ENCODE measurements at regions not wholly inside any gene's neighbourhood (a gene's known extent, or its start where the extent isn't known, plus 50 kb on each side); places are given as distances from the start of the nearest gene placed in this dataset.

DNA sequence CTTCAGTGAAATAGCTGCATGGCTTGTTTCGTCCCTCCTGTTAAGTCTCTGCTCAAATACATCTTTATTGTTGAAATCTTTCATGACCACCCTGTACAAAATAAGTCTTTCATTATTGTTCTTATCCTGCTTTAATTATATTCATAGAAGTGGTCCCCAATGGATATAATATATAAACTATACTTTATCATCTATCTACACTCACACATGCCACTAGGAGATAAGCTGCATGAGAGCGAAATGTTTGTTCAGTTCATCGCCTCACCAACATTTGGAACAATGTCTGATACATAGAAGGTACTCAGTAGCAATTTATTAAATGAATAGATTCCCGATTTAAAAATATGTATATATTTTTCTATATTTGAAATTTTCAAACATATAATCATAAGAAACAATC is 254.0 kb upstream of the ATXN7L3B start:
- H3K4me3 ChIP-seq (ENCODE audit: low read depth, low read length), result no peak overlapping the region
- in situ Hi-C loops (cut with HindIII; ENCODE audit: low sequenced_read_pairs), result no loop called here
- TF ChIP-seq, protein P1, sequence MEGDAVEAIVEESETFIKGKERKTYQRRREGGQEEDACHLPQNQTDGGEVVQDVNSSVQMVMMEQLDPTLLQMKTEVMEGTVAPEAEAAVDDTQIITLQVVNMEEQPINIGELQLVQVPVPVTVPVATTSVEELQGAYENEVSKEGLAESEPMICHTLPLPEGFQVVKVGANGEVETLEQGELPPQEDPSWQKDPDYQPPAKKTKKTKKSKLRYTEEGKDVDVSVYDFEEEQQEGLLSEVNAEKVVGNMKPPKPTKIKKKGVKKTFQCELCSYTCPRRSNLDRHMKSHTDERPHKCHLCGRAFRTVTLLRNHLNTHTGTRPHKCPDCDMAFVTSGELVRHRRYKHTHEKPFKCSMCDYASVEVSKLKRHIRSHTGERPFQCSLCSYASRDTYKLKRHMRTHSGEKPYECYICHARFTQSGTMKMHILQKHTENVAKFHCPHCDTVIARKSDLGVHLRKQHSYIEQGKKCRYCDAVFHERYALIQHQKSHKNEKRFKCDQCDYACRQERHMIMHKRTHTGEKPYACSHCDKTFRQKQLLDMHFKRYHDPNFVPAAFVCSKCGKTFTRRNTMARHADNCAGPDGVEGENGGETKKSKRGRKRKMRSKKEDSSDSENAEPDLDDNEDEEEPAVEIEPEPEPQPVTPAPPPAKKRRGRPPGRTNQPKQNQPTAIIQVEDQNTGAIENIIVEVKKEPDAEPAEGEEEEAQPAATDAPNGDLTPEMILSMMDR (IDR thresholded peaks at IDR 0.05; ENCODE audit: low read depth, low read length, missing control alignments), result no peak
- no peak for DNase-seq (ENCODE audit: low read depth)

DNA sequence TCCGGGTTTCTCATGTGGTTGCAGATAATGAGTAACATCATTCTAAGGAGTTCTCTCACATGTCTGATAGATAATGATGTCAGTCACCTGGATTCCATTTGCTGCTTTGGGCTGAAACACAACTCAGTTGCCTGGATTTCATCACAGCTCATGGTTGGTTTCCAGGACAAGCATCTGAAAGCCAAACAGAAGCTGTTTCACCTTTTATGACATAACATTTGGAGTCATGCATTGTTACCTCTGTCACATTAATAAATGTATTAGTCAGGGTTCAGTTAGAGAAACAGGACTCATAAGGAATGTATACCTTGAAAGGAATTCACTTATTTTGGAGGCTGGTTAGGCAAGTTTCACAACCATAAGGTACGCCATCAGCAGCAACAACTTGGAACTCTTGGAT is 251.9 kb upstream of the ATXN7L3B start:
- in situ Hi-C loops (cut with HindIII; ENCODE audit: low sequenced_read_pairs), result no loop called here
- H3K4me3 ChIP-seq (ENCODE audit: low read depth, low read length), result no peak overlapping the region
- no peak for DNase-seq (ENCODE audit: low read depth)
- TF ChIP-seq, protein P1 (IDR thresholded peaks at IDR 0.05; ENCODE audit: low read depth, low read length, missing control alignments), result no peak

DNA sequence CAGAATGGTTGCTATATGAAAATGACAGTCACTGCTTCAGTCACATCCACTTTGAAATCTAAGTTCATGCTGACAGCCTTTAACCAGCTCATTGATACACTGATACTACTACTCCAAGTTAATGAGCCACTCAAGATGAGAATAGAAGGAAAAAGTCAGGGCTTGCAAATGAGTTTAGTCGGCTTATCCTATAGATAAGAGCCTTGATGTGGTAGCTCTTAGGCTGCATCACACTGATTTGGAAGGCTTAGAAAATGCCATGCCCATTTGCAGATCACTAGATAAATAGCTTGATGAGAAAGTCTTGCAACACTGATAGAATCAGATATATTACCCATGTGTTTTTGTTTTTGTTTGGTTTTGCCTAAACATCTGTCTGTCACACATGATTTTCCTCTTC is 251.4 kb upstream of the ATXN7L3B start:
- H3K4me3 ChIP-seq (ENCODE audit: low read depth, low read length), result no peak overlapping the region
- TF ChIP-seq, protein P1 (IDR thresholded peaks at IDR 0.05; ENCODE audit: low read depth, low read length, missing control alignments), result no peak
- in situ Hi-C loops (cut with HindIII; ENCODE audit: low sequenced_read_pairs), result no loop called here

DNA sequence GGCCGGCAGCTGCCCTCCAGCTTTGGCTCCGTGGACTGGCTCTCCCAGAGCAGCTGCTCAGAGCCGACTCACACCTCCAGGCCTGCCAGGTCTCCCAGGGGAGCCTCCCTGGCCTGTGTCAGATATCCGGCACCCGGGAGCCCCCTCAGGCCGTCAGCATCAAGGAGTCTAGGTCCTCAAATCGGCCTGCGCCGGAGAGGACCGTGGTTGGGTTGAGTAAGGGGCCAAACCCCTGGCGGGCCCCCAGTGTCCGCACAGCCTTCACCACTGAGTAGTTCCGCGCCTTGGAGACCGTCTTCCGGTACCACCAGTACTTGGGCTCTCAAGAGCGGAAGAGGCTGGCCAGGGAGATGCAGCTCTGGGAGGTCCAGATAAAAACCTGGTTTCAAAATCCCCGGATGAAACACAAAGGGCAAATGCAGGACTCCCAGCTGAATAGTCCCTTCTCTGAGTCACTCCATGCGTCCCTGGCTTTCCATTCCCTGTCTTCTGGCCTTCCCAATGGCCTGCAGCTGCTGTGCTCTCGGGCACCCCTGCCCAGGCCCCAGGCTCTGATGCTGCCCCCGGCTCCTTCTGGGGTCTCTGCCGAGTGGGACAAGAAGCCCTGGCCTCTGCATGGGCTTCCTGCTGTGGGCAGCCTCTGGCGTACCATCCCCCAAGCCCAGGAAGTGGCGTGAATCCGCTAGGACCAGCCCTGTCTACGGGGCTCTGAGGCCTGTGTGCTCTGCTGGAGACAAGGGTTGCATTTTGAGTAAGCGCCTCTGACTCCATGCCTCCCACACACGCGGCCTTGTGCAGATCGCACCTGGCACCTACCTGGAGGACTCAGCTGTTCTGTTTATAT is 245.1 kb upstream of the ATXN7L3B start:
- no peak overlapping the region for H3K4me3 ChIP-seq (ENCODE audit: low read depth, low read length)
- in situ Hi-C loops (cut with HindIII; ENCODE audit: low sequenced_read_pairs), result no loop called here
- TF ChIP-seq, protein P1 (IDR thresholded peaks at IDR 0.05; ENCODE audit: low read depth, low read length, missing control alignments), result no peak
- DNase-seq (ENCODE audit: low read depth), result no peak

More for the DNA sequence above, 251.4 kb upstream of the ATXN7L3B start:
- DNase-seq (ENCODE audit: low read depth), result no peak

DNA sequence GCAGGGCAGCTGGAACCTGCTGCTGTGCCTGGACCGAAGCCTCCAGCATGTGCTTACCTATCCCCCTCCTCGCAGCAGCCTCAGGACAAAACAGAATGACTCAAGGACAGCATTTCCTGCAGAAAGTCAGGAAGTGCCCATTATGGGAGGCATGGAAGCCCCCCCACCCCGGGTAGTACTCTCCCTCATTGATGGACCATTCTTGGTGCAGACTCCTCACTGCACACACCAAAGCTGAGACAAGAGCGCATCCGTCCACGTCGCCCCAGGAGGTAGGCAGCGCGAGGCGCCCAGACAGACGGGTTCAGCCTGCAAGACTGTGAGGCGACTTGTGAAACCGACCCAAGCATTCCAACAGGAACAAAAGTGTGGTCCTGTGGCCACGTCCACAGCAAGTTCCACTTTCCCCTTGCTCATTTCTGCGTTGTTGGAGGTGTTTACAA is 243.9 kb upstream of the ATXN7L3B start:
- in situ Hi-C loops (cut with HindIII; ENCODE audit: low sequenced_read_pairs), result no loop called here
- TF ChIP-seq, protein P1 (IDR thresholded peaks at IDR 0.05; ENCODE audit: low read depth, low read length, missing control alignments), result no peak
- no peak overlapping the region for H3K4me3 ChIP-seq (ENCODE audit: low read depth, low read length)
- DNase-seq (ENCODE audit: low read depth), result no peak

DNA sequence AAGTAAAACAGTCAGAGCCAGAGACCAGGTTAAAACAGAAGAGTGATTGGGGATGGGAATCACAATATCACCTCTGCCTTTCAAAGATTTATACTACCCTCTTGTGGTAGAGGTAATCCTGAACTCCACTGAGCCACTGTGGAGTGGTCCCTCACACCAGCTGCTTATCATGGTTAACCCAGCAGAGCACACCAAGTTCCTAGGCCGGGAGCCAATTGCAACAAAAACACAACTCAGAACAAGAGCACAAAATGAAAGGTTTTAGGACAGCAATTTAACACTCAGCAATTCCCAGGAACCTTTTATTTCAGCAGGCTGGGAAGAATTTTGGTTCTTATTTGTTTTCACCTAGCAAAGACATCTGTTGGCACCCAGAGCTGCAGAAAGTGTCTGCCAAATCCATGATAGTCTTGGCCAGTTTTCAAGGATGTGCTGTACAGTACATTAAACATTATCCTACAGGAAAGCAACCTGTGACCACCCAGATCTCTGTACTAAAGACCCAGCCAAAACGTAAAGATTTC is 220.5 kb upstream of the ATXN7L3B start:
- peak; percentile 68 for DNase-seq (ENCODE audit: low read depth)
- TF ChIP-seq, protein P1 (IDR thresholded peaks at IDR 0.05; ENCODE audit: low read depth, low read length, missing control alignments), result peak; percentile 57
- no peak overlapping the region for H3K4me3 ChIP-seq (ENCODE audit: low read depth, low read length)
- in situ Hi-C loops (cut with HindIII; ENCODE audit: low sequenced_read_pairs), result no loop called here
